Ascending aorta (tissue), 2 donors: ENCODE measurements at regions not wholly inside any gene's neighbourhood (a gene's known extent, or its start where the extent isn't known, plus 50 kb on each side); places are given as distances from the start of the nearest gene placed in this dataset.

Source experiments
- DNase-seq, 2 donors: peaks; one replicate each; pipeline ENCODE4 v3.0.0-alpha.2; 2019; ENCODE audit warnings: low spot score in 2 of 2
- H3K27ac ChIP-seq, 2 donors: fragments of 200-600 bp; sonication (generic); one replicate each; pipeline ENCODE4 v1.5.1; 2016 to 2017; ENCODE audit warnings: mild to moderate bottlenecking in 1 of 2
- H3K27me3 ChIP-seq: fragments of 200-600 bp; sonication (generic); one replicate; pipeline ENCODE4 v1.5.1; 2017
- H3K36me3 ChIP-seq, 2 donors: fragments of 200-600 bp; sonication (generic); one replicate each; pipeline ENCODE4 v1.5.1; 2016
- H3K4me1 ChIP-seq, 2 donors: fragments of 200-600 bp; sonication (generic); one replicate each; pipeline ENCODE4 v1.5.1; 2016 to 2017; ENCODE audit warnings: mild to moderate bottlenecking in 1 of 2
- H3K4me3 ChIP-seq, 2 donors: fragments of 200-600 bp; sonication (generic); one replicate each; pipeline ENCODE4 v1.5.1; 2016 to 2017; ENCODE audit warnings: mild to moderate bottlenecking in 1 of 2
- H3K9me3 ChIP-seq, 2 donors: fragments of 200-600 bp; sonication (generic); one replicate each; pipeline ENCODE4 v1.5.1; 2016
- CTCF ChIP-seq, 3 experiments: fragments of 200-600 bp in 2 of 3; fragments of 450-650 bp in 1 of 3; sonication (generic) in 2 of 3; IDR thresholded peaks; one replicate each; pipeline ENCODE4 v1.5.1; 2016 to 2019; ENCODE audit warnings: antibody characterized with exemption in 3 of 3, mild to moderate bottlenecking in 1 of 3, moderate library complexity in 1 of 3
- intact Hi-C: fragments of 100-400 bp; cut with DNase I; formaldehyde crosslinking; loops from one replicate; pipeline ENCODE4 v1.15.1; 2023

DNA sequence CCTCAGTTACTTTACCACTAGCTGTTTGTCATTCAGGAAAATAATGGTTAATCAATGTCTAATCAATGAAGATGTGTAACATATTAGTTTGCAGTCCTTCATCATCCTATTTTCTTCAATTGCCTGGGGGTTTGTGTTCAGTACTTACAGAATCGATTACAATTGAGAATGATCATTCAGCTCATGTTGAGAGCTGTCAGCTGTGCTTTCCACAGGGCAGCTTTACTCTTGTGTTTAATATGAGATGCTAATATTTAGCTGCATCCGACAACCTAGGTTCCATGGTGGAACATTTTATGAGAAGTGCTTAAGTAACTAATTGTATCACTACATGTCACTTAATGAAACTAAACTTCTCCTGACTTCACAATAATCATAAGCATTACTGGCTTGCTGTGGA lies 191.9 kb downstream of the GRB14 start:
- Histone ChIP-seq H3K27ac (no peak overlapping the region), H3K36me3 (no peaks in the 10 kb centered on the region), H3K9me3 (no peaks in the 10 kb centered on the region), H3K4me1 (no peaks in the 10 kb centered on the region), H3K4me3 (no peak overlapping the region), H3K27me3 (no peaks in the 10 kb centered on the region)
- intact Hi-C loops: loop anchor here (5.0 kb wide), 1 partner anchor 1237 kb away; no protein-coding TSS in a partner anchor
- no peak for TF ChIP-seq CTCF (IDR thresholded peaks at IDR 0.05)
- DNase-seq: no peak

- no peak for DNase-seq
- Histone ChIP-seq H3K4me3 (no peak overlapping the region), H3K27ac (no peak overlapping the region), H3K9me3 (no peaks in the 10 kb centered on the region), H3K27me3 (no peaks in the 10 kb centered on the region), H3K4me1 (no peaks in the 10 kb centered on the region), H3K36me3 (no peaks in the 10 kb centered on the region)
- intact Hi-C loops: loop anchor here (5.0 kb wide), 1 partner anchor 1235 kb away; no protein-coding TSS in a partner anchor
- TF ChIP-seq CTCF (IDR thresholded peaks at IDR 0.05): no peak
Measured at GRCh38 chr2:164427111-164427510, 194.2 kb downstream of the GRB14 start.

DNA sequence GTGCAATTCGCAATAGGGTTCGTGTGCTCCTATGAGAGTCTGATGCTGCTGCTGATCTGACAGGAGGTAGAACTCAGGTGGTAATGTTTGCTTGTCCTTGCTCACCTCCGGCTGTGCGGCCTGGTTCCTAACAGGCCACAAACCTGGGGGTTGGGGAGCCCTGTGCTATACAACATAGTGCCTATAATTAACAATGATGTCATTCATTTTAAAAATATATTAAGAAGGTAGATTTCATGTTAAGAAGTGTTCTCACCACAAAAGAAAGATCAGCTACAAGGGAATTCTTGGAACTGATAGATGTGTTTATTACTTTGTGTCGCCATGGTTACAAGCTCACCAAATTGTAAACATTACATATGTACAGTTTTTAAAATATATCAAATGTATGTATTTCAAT lies 200.5 kb downstream of the GRB14 start:
- intact Hi-C loops: no loop called here
- no peak overlapping the region for H3K27ac ChIP-seq
- H3K4me1 ChIP-seq: no peaks in the 10 kb centered on the region
- DNase-seq: no peak
- no peaks in the 10 kb centered on the region for H3K36me3 ChIP-seq
- H3K9me3 ChIP-seq: no peaks in the 10 kb centered on the region
- no peaks in the 10 kb centered on the region for H3K27me3 ChIP-seq
- no peak overlapping the region for H3K4me3 ChIP-seq
- no peak for TF ChIP-seq CTCF (IDR thresholded peaks at IDR 0.05)

GRCh38 chr2:164412831-164413230 lies 208.5 kb downstream of the GRB14 start:
- no peak overlapping the region for H3K4me3 ChIP-seq
- H3K9me3 ChIP-seq: no peaks in the 10 kb centered on the region
- no peak for TF ChIP-seq CTCF (IDR thresholded peaks at IDR 0.05)
- DNase-seq: no peak
- H3K27ac ChIP-seq: no peak overlapping the region
- H3K36me3 ChIP-seq: no peaks in the 10 kb centered on the region
- intact Hi-C loops: no loop called here
- H3K4me1 ChIP-seq: no peaks in the 10 kb centered on the region
- H3K27me3 ChIP-seq: no peaks in the 10 kb centered on the region

GRCh38 chr2:164389411-164389810 lies 231.9 kb downstream of the GRB14 start:
- no peak overlapping the region for H3K27ac ChIP-seq
- intact Hi-C loops: no loop called here
- peaks cover 0 to 2% of the 10 kb centered on the region in 2 donors for H3K4me1 ChIP-seq
- no peak for DNase-seq
- H3K27me3 ChIP-seq: no peaks in the 10 kb centered on the region
- H3K4me3 ChIP-seq: no peak overlapping the region
- no peak for TF ChIP-seq CTCF (IDR thresholded peaks at IDR 0.05)
- no peaks in the 10 kb centered on the region for H3K36me3 ChIP-seq
- H3K9me3 ChIP-seq: no peaks in the 10 kb centered on the region

GRCh38 chr2:164388511-164388910 lies 232.8 kb downstream of the GRB14 start:
- Histone ChIP-seq H3K27me3 (no peaks in the 10 kb centered on the region), H3K4me3 (no peak overlapping the region), H3K4me1 (peaks cover 0 to 2% of the 10 kb centered on the region in 2 donors), H3K36me3 (no peaks in the 10 kb centered on the region), H3K27ac (no peak overlapping the region), H3K9me3 (no peaks in the 10 kb centered on the region)
- DNase-seq: no peak
- intact Hi-C loops: no loop called here
- no peak for TF ChIP-seq CTCF (IDR thresholded peaks at IDR 0.05)
